ENCODE measurements at regions not wholly inside any gene's neighbourhood (a gene's known extent, or its start where the extent isn't known, plus 50 kb on each side); places are given as distances from the start of the nearest gene placed in this dataset.

DNA sequence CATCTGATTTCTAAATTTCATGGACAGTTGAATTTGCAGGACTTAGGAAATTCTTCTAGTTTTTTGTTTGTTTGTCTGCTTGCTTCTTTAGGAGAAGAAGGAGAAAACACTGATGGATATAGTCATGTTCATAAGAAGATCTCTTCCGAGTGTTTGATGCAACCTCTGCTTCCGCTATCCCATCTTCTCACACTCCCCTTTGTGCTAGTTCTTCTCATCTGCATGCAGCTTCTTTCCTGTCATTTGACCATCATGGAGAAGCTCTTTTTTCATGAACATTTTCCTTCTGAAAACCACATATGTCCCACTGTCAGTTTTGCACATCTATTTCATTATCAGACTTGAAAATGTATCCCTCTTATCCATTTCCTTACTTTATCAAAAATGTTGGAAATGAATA lies 346.9 kb upstream of the PRKCQ start:
- TF ChIP-seq, protein P1, sequence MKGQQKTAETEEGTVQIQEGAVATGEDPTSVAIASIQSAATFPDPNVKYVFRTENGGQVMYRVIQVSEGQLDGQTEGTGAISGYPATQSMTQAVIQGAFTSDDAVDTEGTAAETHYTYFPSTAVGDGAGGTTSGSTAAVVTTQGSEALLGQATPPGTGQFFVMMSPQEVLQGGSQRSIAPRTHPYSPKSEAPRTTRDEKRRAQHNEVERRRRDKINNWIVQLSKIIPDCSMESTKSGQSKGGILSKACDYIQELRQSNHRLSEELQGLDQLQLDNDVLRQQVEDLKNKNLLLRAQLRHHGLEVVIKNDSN (IDR thresholded peaks at IDR 0.05) = no peak
- TF ChIP-seq EGR1 (IDR thresholded peaks at IDR 0.05) (no peak), CREB1 (IDR thresholded peaks at IDR 0.05; ENCODE audit: low read depth) (no peak)

All from Ishikawa (cell line).